Fibroblast of villous mesenchyme (primary cell): ENCODE measurements at regions not wholly inside any gene's neighbourhood (a gene's known extent, or its start where the extent isn't known, plus 50 kb on each side); places are given as distances from the start of the nearest gene placed in this dataset.

ENCODE experiments used
- DNase-seq: peaks from one replicate; pipeline ENCODE4 v3.0.0-alpha.2; 2010; ENCODE audit warnings: low read depth
- H3K4me3 ChIP-seq: 2 replicates; pipeline ENCODE4 v1.5.1; 2011; ENCODE audit warnings: low read depth, mild to moderate bottlenecking, low read length
- CTCF ChIP-seq: IDR thresholded peaks from 2 replicates; pipeline ENCODE4 v1.5.1; 2012; ENCODE audit warnings: low read depth, mild to moderate bottlenecking, low read length; ENCODE audit not compliant: insufficient read depth

DNA sequence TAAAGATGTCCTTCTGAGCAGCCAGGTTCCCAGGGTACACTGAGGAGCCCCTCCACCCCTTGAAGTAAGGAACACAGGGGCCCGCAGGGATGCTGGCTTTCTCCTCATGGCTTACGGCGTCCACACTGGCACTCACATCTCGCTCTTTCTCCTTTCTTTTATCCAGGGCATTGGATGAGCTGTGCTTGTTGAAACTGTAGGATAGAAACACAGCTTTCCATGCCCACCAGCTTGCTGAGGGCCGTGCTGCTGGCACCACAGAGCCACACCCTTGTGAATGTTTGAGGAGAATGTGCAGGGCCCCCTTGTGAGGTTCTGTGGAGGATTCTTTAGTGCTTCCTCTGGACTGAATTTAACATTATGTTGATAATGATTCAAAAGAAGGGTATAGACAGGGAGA is 51.7 kb upstream of the B3GAT1 start:
- H3K4me3 ChIP-seq, result no peak overlapping the region
- no peak for DNase-seq
- TF ChIP-seq CTCF, result no peak
